ENCODE measurements at regions not wholly inside any gene's neighbourhood (a gene's known extent, or its start where the extent isn't known, plus 50 kb on each side); places are given as distances from the start of the nearest gene placed in this dataset.
A peak's percentile ranks its signal among the peaks of the same experiment; 100 is the strongest.
"Not testable (repeated sequence)": the region's sequence is repeated elsewhere in the genome, so short reads cannot be mapped to it uniquely, and the experiment has no call there.

DNA sequence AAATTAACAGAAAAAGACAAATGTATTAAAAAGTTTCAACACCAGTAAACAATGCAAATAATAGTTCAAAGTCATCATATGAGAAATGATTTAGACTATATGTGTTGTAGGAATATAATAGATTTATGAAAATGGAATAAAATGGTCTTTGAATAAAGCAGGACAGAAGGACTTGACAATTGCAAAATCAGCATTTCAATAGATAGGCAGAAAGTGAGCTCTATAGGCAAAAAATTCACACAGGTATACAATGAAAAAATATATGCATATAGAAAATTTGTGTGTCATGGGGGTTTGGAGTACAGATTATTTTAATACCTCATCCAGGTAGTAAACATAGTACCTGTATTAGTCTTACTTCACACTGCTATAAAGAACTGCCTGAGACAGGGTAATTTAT is 571.1 kb upstream of the EYS start:
- no peak for DNase-seq (ENCODE audit: low read depth in 2 of 2)

DNA sequence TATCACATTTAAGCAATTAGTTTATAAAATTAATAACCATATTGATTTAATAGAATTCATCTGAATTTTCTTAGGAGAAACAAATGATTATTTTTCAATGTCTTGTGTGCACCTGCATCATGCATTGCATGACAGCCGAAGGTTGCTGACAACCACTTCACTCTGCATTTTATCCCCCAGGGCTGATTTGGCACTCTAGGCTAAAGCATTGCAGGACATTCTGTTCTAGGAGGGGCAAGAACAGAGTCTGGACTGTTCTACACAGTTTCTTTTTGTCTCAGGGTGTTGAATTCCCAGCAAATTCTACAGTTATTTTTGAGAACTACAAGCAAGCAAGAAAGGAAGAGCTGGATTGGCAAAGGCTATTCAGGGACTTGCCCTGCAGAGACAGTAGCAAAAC is 570.4 kb upstream of the EYS start:
- no peak for DNase-seq (ENCODE audit: low read depth in 2 of 2)

GRCh38 chr6:66265737-66266136 is 558.7 kb upstream of the EYS start:
- no peak for DNase-seq (ENCODE audit: low read depth in 2 of 2)

GRCh38 chr6:66264376-66264775 is 557.4 kb upstream of the EYS start:
- DNase-seq (ENCODE audit: low read depth in 2 of 2) = no peak

- not testable (repeated sequence) for DNase-seq (ENCODE audit: low read depth in 2 of 2)
Observed at GRCh38 chr6:66258731-66259487, 551.9 kb upstream of the EYS start.

DNA sequence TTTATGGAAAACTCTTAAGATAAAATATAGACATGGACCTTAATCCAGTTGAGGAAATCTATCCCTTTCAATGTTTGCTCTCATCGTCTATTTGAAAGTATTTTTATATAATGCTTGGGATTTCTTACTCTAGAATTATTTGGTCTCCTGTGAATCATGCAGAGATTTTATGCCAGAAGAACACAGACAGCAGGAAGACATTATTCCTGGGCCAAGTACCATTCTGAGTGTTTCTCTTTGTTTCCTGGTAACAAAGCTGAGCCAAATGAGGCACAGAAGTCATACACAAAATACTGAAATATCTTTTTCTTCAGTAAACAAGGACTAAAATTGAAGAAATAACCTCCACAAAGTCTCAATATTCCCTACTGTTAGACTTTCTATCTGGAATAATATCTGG is 538.2 kb upstream of the EYS start:
- no peak for DNase-seq (ENCODE audit: low read depth in 2 of 2)

DNA sequence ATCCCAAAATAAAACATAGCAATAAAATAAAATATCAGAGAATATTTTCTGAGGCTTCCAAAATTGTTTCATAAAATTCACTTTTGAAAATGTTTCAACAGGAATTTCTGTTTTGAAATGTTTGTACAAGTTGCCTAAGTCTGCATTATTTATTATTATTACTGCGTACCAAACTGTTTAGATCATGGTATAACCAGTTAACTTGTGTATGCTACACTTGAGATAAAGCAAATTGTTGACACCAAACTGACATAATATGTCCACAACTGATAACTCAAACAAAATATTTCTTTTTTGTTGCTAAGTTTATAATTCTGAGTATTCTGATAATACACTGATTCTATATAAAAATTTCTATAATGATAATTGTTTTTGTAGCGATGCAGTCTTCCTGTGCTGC is 531.8 kb upstream of the EYS start:
- no peak for DNase-seq (ENCODE audit: low read depth in 2 of 2)

DNA sequence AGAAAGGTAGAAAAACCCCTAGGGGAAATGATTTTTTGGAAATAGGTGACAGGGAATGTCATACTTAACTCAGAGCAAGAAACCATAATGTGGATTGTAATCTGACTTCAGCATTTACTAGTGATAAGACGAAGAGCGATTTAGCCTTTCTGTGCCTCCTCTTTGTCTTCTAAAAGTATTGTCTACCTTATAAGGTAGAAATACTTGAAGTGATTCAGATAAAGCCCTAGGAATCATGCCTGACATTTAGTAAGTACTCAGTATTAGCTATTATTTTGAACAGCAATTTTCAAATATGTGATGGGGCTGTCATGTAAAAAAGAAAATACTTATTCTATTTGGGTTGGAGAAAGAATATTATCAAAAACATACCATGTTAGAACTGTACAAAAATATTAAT is 525.9 kb upstream of the EYS start:
- DNase-seq (ENCODE audit: low read depth in 2 of 2) = no peak

DNA sequence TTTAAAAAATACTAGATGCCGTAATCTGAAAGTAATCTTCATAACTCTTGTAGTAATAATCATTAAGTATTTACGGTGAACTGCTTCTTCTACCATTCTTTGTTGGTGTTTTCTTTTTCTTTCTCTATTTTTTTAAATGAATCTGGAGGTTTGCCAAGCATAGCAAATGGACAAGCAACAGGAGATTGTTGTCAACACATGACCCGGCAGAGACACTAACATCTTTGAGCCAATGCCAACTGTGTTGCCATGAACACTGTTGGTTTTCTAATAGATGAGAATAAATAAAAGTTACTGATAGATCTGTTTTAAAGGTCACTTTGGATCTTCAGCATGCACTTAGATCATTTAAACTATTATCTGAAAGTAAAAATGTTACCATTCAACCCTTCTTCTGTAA is 523.6 kb upstream of the EYS start:
- no peak for DNase-seq (ENCODE audit: low read depth in 2 of 2)

DNA sequence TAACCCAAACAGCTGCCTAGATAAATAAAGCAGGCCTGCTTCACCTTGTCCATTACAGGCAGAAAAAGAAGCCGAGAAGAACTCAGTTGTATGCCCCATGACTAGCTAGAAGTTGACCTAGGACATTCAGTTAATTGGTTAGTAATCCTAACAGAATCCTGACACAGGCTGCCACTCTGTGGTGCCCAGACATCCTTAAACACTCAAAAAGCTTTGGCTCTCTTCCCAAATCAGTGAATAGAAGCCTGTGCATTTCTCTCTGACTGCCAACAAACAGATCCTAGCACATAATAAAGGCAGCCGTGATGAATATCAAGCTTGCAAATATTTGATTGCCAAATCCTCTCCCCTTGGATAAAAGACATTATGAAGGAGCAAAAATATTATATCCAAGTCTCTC is 519.1 kb upstream of the EYS start:
- DNase-seq (ENCODE audit: low read depth in 2 of 2) = no peak

GRCh38 chr6:66210964-66211363 is 503.9 kb upstream of the EYS start:
- DNase-seq (ENCODE audit: low read depth in 2 of 2) = no peak

GRCh38 chr6:66200390-66200789 is 493.4 kb upstream of the EYS start:
- DNase-seq (ENCODE audit: low read depth in 2 of 2) = no peak

DNA sequence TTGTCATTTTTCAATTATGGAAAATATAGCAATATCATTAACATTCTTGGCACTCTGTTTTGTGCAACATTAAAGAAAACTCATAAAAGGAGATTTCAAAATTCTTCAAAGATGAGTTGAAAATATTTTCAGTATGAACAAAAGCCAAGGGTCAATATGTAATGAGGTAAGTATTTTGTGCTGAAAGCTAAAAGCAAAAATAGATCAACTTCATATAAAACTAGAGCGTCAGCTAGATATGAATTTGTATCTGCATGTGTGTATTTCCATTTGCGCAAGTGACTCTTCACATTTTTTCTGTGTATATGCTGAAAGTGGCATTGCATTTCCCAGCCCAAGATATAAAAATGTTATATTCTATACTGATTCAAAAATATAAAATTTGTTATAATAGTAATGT is 492.1 kb upstream of the EYS start:
- peak; percentile 12 to 14 for DNase-seq (ENCODE audit: low read depth in 2 of 2)

DNA sequence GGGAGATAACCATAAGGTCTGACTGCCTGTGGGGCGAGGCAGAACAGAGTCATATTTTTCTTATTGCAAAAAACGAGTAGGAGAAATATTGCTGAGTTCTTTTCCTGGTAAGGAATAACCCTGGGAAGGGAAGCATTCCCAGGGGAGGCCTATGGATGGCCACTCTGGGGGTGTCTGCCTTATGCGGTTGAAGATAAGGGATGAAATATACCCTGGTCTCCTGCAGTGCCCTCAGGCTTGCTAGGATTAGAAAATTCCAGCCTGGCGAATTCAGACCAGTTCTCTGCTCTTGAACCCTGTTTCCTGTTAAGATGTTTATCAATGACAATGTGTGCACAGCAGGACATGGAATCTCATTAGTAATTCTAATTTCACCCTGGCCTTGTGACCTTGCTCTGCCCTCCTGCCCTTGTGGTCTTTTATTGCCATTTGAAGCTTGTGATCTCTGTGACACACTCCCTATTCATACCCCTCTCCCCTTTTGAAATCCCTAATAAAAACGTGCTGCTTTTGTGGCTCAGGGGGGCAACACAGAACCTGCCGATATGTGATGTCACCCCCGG is 491.1 kb upstream of the EYS start:
- no peak for DNase-seq (ENCODE audit: low read depth in 2 of 2)

GRCh38 chr6:66190858-66191257 is 483.8 kb upstream of the EYS start:
- no peak for DNase-seq (ENCODE audit: low read depth in 2 of 2)

GRCh38 chr6:66189915-66190314 is 482.9 kb upstream of the EYS start:
- DNase-seq (ENCODE audit: low read depth in 2 of 2) = no peak

DNA sequence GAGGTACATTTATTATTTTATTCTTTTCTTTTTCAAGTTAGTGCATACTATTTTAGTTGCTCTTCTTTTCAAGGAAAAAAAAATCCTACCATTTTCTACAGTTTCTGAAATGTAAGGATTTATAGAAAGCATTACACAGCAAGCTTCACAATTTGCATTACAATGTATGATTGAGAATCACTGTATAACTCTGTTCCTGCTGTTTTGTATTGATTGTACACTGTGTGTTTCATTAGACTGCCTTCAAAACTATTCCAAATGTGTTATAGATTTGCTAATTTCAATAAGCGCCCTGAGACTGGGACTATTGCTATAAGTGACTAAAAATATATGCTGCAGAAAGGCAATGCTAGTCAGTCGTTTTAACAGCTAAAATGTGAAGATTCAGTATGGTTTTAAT is 479.7 kb upstream of the EYS start:
- DNase-seq (ENCODE audit: low read depth in 2 of 2) = no peak

DNA sequence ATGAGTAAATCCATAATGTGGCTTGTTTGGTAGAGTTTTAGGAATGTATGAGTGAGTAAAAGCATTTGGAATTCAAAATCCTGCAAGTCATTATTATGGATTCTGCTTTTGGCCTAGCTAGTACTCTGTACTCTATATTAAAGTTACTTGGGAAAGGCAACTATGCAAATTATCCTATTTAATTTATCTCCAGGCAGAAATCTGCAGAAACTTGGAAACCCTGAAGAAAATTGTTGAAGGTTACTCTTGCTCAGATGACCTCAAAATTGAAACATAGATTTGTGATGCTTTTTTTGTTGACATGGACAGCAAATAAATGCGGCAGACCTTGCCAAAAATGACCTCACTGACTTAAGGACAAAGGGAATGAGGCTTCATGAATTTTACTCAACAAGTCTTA is 477.1 kb upstream of the EYS start:
- DNase-seq (ENCODE audit: low read depth in 2 of 2) = peak; percentile 40 to 49

DNA sequence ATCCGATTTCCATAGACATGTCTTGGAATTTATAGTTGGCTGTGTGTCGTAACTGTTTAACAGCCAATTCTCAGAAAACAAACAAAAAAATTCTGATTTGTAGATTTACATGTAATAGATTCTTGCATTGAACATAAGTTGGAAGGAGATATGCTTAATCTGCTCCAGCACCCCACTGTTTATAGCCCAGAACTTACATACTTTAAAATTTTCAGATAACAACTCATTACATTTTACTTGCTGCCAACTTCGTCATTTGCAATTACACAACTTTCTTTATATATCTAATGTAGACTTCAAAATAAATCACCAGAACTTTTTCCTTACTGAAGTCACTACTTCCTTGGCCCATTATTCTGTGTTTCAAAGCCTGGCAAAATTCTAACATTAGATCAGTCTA is 472.3 kb upstream of the EYS start:
- peak; percentile 6 to 9 for DNase-seq (ENCODE audit: low read depth in 2 of 2)

DNA sequence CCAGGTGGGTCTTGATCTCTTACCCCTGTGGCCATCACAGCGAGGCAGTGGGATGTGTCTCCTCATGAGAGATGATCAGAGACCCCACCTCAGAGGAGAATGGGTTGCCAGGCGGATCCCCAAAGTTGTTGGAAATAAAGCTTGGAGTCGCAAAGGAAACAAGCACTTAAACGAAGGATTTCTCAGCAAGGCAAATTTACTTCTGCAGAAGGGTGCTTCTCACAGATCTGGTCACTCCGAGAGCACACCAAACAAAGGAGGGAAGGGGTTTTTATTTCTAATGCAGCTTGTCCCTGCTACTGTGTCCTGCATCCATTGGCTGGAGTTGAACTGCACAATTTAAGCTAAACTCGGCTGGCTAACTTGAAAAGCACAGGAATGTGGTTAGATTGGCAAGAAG is 466.6 kb upstream of the EYS start:
- no peak for DNase-seq (ENCODE audit: low read depth in 2 of 2)

DNA sequence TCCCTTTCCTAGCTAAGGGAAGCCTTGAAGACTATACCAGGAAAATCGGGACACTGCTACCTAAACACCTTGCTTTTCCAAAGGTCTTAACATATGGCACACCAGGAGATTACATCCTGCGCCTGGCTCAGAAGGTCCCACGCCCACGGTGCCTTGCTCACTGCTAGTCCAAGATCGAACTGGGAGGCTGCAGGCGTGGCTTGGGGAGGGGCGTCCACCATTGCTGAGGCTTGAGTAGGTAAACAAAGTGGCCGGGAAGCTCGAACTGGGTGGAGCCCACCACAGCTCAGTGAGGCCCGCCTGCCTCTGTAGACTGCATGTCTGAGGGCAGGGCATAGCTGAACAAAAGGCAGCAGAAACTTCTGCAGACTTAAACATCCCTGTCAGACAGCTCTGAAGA is 459.7 kb upstream of the EYS start:
- not testable (repeated sequence) for DNase-seq (ENCODE audit: low read depth in 2 of 2)

DNA sequence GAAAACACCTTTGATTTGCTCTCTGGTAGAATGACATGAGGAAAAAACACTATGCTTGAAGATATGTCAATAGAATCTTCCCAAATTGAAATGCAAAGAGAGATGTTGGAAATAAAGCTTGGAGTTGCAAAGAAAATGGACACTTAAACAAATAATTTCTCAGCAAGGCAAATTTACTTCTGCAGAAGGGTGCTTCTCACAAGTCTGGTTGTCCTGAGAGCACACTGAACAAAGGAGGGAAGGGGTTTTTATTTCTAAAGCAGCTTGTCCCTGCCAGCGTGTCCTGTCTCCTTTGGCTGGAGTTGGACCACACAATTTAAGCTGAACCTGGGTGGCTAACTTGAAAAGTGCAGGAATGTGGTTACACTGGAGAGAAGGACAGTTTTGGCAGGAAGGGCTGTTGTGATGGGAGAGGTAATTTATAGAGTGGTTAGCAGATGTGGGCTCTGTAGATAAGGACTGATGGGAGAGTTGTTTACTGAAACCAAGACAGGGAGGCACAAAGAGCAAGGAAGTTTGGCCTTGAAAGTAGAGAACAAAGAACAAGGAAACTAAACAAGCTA is 454.6 kb upstream of the EYS start:
- no peak for DNase-seq (ENCODE audit: low read depth in 2 of 2)

DNA sequence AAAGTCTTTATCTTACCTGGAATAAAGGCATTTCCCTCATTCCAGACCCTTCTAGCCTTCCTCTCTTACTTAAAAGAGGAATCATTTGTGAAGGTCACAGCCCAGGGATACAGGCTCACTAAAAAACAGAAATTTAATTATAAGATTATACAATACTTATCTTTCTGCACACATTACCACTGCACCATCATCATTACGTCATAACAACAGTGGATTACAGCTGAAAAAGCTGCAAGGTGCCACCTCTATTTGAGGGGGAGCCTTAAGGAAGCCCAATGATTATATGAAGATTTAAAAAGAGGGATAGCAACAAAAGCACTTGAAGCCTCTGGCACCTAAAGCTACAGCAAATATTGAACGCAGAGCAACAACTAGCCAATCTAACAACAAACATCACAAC is 452.9 kb upstream of the EYS start:
- no peak for DNase-seq (ENCODE audit: low read depth in 2 of 2)

- no peak for DNase-seq (ENCODE audit: low read depth in 2 of 2)
Observed at GRCh38 chr6:66153247-66153646, 446.2 kb upstream of the EYS start.
